AG09319 (cell line): ENCODE measurements at regions not wholly inside any gene's neighbourhood (a gene's known extent, or its start where the extent isn't known, plus 50 kb on each side); places are given as distances from the start of the nearest gene placed in this dataset.

Source experiments
- DNase-seq: peaks from one replicate; pipeline ENCODE4 v3.0.0-alpha.2; 2010; ENCODE audit warnings: low read depth; ENCODE audit errors: extremely low read depth
- CTCF ChIP-seq: IDR thresholded peaks from 2 replicates; pipeline ENCODE4 v1.5.1; 2011; ENCODE audit warnings: low read depth, mild to moderate bottlenecking, inconsistent platforms, low read length, moderate library complexity

GRCh38 chr2:187853381-187853791 lies 299.2 kb upstream of the TFPI start:
- TF ChIP-seq CTCF = no peak
- no peak for DNase-seq

DNA sequence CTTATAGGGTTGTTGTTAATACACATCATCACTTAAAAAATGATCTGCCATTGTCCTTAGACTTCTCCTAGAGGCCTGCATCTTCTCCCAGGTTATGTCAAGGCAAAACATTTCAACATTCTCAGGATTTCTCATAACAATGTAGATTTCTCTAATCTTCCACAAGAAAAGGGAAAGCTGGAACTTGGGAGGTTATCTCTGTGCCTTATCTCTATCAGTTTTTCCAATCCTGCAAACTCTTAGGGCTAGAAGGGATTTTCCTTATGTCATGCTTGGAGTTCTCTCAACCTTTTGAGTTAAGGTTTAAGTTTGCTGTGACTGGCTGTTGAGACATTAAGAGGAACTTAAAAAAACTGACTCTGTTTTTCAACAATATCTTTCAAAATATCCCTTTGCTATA lies 300.6 kb upstream of the TFPI start:
- no peak for TF ChIP-seq CTCF
- DNase-seq = no peak

DNA sequence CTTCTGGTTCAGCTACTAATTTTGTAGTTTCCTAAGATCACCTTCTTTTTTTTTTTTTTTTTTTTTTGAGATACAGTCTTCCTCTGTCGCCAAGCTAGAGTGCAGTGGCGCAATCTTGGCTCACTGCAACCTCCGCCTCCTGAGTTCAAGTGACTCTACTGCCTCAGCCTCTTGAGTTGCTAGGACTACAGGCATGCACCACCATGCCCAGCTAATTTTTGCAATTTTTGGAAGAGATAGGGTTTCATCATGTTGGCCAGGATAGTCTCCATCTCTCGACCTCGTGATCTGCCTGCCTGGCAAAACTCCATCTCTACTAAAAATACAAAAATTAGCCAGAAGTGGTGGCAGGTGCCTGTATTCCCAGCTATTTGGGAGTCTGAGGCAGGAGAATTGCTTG lies 301.5 kb upstream of the TFPI start:
- TF ChIP-seq CTCF = no peak
- no peak for DNase-seq

GRCh38 chr2:187857826-187858225 lies 303.6 kb upstream of the TFPI start:
- TF ChIP-seq CTCF = no peak
- no peak for DNase-seq

DNA sequence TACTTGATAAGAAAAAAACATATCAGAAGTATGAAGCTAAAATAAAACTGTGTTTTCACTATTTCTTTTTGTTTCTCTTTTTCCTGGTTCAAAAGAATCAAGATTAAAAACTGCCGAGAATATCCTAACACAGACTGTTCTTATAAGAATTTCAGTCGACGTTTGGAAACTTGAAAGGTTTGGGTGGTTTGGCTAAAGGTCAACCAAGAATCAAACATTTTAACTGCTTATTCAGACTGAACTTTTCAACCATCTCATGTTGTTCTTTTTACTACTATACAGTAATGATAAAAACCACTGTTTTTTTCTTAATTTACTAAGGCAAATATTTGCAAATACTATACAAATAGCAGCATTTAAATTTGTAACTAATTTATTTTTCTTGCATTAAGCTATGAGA lies 308.5 kb upstream of the TFPI start:
- DNase-seq = no peak
- no peak for TF ChIP-seq CTCF

DNA sequence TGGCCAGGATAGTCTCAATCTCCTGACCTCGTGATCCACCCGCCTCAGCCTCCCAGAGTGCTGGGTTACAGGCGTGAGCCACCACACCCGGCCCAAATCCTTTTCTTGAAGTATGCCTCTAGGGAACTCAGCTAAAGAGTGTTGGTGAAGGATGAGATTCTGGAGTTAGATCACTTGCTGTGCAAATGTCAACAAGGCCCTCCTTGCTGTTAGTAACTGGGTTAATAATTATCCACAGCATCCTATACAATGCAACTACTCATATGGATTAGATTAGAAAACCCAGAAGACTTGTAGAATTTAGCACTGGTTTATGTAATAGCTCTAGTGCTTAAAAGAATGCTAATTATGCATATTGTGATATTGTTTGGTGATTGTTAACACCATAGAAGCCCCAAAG lies 310.8 kb upstream of the TFPI start:
- TF ChIP-seq CTCF = no peak
- no peak for DNase-seq

- no peak for DNase-seq
- no peak for TF ChIP-seq CTCF
These were observed 312.9 kb upstream of the TFPI start for GRCh38 chr2:187867165-187867564.
